GM19238 (cell line): ENCODE measurements at regions not wholly inside any gene's neighbourhood (a gene's known extent, or its start where the extent isn't known, plus 50 kb on each side); places are given as distances from the start of the nearest gene placed in this dataset.

Experiments
- DNase-seq: peaks from one replicate; pipeline ENCODE4 v3.0.0; 2011; ENCODE audit warnings: low spot score; ENCODE audit not compliant: insufficient read length

DNA sequence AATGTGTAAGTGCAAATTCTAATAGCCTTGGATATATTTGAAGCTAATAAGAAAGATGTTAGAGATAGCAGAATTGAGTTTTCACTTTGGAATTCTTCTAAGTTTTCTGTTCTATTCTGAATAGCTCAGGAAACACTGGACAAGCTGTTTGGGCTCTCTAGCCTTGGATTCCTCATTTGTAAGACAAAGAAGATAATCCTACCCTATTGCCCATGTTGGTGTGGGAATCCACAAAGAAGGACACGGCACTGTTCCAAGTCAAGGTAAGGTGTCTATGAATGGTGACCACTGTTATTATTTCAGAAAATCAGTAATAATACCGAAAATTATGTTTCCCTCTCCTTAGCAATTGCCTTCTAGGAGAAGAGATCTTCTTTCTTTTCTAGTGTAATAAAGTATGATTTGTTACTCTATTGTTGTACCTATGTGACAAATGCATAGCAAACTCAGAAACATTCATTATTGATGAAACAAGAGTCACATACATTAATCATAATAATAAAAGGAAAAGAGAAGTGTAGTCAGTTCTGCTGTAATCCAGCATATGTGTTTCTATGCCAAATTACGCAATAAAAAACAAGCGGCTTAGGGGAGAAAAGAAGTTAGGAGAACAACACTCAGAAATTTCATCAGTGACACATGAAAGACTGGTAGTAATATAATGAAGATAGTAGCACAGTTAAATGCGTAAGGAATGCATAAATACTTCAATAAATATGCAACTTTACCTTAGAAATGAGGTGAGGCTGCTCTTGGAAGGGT, 1012.3 kb upstream of the PHF14 start:
- no peak for DNase-seq

DNA sequence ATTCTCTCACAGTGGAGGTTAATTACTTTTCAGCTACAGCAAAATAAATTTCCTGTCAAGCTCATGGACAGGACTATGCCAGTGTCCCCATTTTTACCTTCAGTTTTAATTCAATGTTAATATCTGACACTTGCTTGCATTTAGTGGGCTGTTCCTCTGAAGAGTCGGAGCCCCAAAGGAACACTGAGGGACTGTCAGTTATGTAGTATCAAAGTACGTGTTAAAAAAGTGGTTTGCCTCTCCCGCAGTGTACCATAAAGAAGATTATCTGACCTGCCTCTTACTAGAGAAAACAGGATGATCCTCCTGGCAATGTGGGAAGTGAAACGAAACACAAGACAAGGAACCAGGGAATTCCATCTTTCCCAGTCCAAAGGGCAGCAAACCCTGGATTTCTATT, 1010.9 kb upstream of the PHF14 start:
- DNase-seq: no peak

DNA sequence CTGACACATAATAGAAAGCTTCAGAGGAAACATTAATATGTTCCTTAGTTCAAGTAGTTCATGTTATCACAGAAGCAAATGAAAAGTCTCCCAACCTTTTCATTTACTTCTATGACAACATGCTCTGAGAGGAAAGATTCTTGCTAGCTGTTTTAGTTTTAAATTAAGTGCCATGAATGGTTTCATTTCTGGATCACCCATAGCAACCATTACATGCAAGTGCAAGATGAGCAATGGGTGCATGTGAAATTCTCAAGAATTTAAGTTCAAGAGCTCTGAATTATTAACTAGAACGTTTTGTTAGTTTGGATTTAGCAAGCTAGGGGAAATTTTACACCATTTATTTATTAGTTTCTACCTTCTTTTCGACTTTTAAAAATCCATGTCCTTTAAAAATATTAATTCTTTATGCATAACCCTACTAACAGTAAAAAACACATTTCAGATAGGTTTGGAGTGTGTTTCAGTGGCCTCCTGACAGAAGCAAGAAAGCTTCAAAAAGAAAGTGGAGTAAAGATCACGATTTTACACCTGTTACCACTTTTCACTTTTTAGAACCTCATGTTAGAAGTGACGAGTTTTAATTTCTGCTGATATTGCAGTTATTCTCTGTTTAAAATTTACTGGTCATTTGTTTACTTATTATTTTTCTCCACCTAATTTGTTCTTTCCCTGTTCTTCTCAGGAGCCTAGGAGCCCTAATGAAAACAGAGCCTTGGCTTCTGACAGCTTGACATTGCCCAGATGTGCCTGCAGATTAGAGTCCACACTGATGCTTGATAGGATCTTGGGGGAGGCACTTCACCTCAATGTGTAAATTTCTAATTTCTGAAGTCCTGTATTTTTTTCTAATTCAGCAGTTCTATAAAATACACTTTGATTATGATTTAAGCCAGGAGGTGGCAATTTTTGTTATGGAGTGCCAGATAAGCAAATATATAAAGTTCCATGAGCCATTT, 995.3 kb upstream of the PHF14 start:
- no peak for DNase-seq

DNA sequence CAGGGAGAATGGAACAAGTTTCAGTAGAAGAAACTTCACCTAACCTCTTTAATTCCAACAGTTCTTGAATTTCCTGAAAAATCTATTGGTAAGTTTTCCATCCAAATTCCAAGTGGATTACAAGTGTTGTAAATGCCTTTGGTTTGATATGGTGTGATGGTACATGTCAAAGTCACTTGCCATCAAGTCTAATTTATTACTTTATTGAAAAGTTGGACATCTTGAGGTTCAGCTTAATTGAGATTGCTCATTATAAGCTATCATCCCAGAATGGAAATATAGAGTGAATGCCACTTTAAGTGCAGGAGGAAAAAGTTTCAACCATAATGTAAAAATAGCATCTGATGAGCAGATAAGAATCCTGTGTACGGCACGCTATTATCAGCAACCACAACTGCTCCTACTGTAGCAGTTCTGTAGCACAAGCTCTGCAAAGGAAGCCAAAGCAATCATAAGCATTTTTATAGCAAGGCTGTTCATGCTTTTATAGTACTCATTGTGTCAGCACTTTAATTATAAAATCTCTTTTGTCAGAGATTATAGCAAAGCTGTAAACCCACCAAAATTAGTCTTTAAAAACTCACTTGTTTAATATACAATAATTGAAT, 991.8 kb upstream of the PHF14 start:
- DNase-seq: no peak

DNA sequence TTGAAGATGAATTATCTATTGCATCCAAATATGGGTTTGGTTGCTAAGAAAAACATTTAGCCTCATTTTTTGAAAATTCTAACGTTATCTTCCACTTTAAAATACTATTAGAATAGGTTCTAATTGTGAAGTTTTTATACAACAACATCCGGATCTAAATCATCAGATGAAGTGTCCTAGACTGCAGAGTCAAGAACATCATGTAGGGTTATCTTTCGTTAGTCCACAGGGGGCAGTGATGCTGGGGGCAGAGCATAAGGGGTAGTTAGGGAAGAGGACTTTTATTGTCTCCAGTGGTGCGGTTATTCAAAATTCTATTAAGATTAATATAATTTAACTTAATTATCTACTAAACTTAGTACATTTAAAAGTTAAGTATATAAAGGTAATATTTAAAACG, 990.6 kb upstream of the PHF14 start:
- no peak for DNase-seq

DNA sequence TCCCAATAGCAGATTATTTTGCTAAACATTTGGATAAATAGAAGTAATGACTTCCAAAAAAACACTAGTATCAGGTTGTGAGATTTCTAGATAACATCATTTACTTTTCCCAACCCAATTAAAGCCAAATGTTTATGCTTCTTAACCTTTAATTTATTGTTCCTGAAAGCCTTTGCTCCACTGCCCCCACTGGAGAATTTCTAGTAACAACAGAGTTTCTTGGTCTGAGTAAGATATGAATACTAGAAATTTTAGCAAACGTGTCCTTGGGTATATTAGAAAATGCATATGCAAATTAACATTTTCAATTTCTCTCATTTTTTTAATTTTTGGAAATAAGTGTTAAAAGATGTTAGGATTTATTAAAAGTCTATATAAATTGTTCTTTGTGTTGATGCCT, 958.0 kb upstream of the PHF14 start:
- DNase-seq: no peak

DNA sequence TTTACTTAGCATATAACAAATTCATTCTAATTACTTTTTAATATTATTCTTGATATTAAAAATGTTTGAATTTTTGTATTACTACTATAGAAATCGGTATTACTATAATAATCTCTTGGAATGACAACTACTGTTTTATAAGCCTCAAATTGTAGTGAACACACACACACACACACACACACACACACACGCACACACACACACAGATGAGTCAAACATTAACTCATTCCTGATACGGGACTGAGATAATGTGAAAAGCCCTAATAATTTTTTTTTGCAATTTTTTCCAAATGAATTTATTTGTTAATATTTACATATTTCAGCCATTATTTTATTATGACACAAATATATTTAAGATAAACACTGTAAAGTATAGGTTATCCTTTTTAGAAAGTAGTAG, 951.2 kb upstream of the PHF14 start:
- DNase-seq: no peak

DNA sequence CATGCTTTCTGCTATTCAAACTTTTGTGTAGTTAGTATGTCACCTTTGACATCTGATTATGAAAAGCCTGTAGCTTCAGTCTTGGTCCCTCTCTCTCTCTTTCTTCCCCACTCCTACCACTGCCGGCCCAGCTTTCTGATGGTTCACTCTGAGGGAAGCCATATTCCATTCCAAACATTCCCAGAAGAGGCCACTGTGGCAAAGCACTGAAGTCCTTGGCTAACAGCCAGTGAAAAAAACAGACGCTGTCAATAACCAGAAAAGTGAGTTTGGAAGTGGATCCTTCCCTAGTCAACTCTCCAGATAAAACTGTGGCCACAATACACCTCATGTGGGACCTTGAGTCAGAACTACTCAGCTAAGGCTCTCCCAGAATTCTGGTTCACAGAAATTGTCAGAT, 950.7 kb upstream of the PHF14 start:
- no peak for DNase-seq

DNA sequence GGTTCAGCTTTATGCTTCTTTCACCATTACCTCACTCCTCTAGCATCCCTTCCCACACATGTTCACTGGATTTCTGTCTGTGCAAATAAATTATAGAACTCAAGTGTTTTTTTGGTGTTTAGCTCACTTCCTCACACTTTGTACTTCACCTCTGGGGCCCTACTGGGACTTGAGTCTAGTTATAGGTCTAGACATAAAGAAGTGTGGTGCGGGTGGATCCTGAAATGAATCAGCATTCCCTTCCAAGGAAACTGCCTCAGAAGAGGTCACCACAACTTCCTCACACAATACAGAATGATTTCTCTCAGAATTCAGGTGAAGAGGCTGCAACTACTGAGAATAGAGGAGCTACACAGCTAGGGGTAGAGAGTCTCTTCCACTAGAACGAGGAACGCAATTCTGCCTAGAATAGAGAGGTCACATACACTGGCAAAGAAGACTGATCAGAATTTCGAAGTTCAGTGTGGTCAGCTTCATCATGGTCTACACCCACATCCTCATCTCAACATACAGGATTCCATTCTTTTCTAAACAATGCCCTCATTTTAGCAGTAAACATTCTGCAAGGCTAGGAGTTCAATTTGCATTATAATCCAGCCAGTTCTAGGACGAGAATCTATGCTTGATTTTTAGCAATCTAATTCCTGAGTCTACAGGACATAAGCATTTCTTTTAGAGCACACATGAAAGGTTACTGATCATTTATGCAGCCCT, 938.7 kb upstream of the PHF14 start:
- DNase-seq: no peak

DNA sequence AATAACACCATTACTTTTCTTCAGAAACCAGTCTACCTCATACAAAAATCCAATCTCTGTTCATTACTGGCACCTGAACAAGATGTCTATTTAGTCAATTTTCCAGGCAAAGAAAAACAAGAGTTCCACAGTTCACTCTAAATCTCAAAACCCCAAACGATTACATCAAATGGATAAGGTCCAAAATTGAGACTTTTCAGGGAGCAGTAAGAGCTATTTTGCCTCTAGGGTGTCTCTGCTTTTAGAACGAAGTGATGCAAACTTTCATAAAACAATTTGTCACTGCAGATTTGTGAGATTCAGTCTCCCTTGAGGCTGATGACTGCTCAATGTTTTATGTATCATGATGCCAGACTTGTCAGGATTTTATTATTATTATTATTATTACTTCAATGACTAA, 937.0 kb upstream of the PHF14 start:
- DNase-seq: no peak

DNA sequence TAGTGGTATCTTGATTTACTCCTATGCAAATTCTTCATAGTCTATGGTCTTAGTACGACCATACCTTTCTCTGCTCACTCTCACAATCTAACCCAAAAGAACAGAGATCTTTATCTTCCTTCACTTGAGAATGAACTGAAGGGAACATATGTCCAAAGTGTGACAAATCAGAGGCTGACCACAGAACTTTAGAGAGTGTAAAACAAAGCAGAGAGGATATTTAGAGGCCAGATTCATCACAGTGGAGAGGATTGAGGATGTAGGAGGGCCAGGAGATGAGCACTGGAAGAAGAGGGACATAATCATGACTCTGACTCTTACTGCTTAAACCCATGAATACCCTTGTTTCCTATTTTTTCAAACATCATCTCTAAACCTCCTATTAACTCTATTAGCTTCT, 935.3 kb upstream of the PHF14 start:
- DNase-seq: no peak

DNA sequence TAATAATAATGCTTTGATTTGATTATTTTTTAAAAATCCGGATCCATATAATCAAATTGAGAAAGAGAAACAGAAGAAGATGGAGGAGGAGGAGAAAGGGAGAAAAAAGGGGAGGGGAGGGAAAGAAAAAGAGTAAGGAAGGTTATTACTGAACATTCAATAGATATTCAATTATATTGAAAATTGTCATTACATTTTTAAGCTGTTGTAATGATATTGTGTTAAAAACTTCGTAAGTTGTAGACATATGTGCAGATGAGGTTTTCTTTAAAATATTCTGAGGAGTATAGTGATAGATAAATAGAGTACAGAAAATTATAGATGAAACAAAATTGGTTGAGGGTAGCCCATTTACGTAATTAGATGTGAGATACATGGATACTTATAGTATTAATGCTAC, 933.0 kb upstream of the PHF14 start:
- no peak for DNase-seq

DNA sequence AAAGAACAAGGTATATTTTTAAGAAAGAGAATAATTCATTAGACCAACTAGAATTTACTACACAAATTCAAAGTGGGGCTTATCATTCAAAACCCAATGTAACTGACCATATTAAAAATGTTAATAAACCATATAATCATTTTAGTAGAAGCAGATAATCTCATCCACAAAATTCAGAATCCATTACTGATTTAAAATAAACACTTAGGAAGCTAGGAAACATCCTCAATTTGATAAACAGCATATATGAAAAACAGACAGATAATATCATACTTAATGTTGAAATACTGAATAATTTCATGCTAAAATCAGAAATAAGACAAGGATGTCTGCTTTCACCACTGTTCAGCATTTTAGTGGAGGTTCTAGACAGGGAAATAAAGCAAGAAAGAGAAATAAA, 902.8 kb upstream of the PHF14 start:
- no peak for DNase-seq

DNA sequence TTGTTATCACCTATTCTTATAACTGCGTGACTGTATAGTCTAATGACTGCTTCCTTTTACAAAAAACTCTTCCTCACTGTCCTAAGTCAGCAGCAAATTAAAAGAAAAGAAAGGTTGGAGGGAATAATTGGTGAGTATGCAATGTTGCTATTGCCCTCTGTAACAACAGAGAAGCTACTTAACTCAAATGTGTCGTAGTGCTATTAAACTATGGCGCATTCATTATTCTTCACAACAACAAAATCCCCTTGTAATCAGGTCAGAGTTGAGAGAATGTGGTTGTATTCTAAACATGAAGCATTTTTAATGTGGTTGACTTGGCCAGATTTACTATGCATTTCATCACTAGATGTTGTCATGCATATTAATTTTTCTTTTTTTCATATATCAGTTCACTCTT, 897.8 kb upstream of the PHF14 start:
- no peak for DNase-seq

DNA sequence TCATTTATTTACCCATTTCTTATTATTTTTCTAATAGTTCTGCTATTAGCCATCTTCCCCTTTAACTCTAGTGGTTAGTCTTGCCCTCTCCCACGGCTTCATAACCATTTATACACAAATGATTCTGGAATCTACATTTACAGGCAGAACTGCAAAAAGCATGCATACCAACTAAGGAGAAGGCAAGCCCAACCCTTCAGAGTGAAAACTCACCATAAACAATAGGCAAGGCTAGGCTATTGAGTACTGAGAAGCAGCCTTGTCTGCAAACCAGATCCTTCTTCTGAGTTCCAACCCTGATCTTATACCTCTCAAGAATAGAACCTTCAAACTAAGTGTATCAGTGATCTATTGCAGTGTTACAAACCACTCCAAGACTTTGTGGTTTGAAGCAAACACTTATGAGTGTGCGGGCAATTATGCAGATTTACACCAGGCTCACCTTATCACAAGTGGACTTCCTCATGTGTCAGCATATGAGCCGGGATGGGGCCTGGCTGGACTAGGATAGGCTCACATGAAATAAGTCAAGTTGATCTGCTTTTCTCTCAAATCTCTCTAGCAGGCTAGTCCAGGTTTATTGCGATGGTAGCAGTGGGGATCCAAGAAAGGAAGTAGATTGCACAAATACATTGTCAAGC, 896.9 kb upstream of the PHF14 start:
- DNase-seq: no peak

DNA sequence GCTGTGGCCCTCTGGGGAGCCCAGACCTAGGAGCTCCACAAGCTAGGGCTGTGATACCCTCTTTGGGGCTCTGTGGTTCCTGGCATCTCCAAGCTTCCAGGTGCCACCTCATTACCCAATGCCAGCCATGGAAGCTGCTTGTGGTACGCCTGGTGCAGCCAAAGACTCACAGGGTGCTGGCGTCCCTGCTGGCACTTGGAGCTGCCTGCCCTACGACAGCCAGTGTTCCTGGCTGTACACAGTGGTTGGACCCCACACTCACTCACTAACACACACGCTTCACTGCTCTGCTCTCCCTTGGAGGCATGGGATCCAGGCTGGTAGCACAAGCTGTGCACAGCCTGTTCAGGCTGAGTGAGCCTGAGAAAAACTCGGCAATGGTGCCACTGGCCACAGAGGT, 894.1 kb upstream of the PHF14 start:
- DNase-seq: no peak

DNA sequence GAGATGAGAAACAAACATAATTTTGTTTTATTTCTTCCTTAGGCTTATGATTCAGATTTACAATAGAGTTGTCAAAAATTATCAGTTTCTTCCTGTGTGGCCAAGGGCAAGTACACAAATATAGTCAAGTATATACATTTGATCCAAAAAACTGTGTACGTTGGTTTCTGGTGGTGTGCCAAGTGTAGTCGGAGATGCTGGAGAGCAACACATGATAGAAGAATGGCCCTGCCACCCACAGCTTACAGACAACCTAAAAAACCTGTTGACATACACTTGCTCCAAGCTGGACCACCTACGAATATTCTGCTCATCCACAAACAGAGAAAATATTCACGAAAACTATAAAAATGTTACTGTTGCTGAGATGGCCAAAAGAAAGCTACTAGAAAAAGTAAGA, 890.8 kb upstream of the PHF14 start:
- DNase-seq: no peak

DNA sequence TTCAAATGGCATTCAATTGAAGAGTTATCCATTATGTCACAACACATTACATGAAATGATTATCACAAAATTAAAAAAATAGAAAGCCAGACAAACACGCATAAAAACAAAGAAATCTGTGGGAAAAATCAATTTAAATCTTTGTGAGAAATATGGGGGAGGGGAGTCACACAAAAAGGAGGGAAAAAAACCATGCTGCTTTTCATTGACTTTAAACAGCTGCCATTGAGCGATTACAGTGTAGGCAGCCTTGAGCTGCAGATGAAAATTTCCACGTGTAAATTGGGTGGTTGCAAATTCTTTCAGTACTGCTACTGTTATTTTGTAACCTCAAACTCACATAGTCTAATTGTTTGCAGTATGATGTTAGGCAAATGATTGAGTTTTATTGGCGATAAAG, 889.9 kb upstream of the PHF14 start:
- no peak for DNase-seq

DNA sequence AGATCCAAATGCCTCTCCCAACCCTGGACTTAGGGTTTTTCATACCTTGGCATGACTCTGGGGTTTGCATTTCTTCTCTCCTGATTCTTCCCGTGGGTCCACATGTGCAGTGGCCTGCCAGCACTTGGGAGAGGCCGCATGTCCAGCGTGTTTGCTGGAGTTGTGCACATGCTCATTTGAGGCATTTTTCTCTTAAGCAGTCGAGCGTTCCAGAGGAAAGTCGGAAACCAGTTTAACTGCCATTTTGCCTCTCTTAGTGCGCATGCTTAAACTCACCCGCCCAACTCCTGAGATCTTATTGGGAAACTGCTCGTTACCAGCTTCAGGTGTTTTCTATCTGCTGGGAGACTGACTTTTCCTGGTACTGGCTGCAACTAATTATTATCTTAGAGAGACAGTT, 888.4 kb upstream of the PHF14 start:
- DNase-seq: no peak

DNA sequence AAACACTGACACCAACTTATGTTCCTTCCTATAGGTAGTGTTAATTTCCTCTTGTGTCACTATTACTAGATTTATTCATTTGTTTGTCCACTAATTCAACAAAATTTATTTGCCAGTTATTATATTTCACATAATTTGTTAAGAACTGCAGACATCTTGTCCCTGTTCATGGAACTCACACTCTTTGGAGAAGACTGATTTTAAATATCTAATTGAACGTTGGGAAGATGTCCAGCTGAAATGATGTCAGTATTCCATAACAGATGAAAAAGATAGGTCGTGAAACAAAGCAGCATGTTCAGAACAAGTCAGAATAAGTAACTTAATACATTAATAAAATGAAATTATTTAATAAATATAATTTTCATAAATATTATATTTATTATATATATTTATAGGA, 873.1 kb upstream of the PHF14 start:
- DNase-seq: no peak

DNA sequence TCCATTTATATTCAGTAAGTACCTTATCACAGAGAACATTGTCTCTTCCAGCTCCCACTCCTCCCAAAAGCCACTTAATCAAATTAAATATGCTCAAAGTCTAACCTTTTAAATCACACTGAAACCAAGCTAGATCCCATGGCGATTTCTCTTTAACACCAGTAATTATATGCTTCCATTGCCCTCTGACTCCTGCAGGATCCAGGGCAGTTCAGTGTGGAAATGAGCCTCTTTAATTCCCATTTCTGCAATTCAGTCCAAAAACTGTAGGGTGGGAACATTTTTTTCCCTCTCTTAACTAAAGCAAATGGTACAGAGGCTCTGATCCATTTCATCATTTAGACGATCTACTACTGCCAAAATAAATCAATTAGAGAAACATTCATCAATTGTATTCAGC, 872.3 kb upstream of the PHF14 start:
- DNase-seq: no peak
